ENCODE measurements at regions not wholly inside any gene's neighbourhood (a gene's known extent, or its start where the extent isn't known, plus 50 kb on each side); places are given as distances from the start of the nearest gene placed in this dataset.

- TF ChIP-seq CTCF (IDR thresholded peaks at IDR 0.05), result no peak
- no peak for TF ChIP-seq POLR2A (IDR thresholded peaks at IDR 0.05)
Observed at GRCh38 chr5:60495644-60496520, 204.1 kb downstream of the DEPDC1B start.
